GM13976 (cell line): ENCODE measurements at regions not wholly inside any gene's neighbourhood (a gene's known extent, or its start where the extent isn't known, plus 50 kb on each side); places are given as distances from the start of the nearest gene placed in this dataset.
"Not testable (repeated sequence)": the region's sequence is repeated elsewhere in the genome, so short reads cannot be mapped to it uniquely, and the experiment has no call there.

Experiments
- DNase-seq: peaks from one replicate; pipeline ENCODE4 v3.0.0; 2012; ENCODE audit warnings: low spot score
- CTCF ChIP-seq: IDR thresholded peaks from 2 replicates; pipeline ENCODE4 v1.5.1; 2012; ENCODE audit warnings: borderline replicate concordance, mild to moderate bottlenecking; ENCODE audit not compliant: insufficient read depth; ENCODE audit errors: extremely low read depth, missing control alignments, control extremely low read depth
- in situ Hi-C: fragments of 300-500 bp; cut with MboI; formaldehyde crosslinking; loops from one replicate; pipeline ENCODE4 v1.12.0; 2022; ENCODE audit warnings: low sequenced_read_pairs, mixed read lengths, inconsistent platforms; ENCODE audit not compliant: unreplicated experiment

DNA sequence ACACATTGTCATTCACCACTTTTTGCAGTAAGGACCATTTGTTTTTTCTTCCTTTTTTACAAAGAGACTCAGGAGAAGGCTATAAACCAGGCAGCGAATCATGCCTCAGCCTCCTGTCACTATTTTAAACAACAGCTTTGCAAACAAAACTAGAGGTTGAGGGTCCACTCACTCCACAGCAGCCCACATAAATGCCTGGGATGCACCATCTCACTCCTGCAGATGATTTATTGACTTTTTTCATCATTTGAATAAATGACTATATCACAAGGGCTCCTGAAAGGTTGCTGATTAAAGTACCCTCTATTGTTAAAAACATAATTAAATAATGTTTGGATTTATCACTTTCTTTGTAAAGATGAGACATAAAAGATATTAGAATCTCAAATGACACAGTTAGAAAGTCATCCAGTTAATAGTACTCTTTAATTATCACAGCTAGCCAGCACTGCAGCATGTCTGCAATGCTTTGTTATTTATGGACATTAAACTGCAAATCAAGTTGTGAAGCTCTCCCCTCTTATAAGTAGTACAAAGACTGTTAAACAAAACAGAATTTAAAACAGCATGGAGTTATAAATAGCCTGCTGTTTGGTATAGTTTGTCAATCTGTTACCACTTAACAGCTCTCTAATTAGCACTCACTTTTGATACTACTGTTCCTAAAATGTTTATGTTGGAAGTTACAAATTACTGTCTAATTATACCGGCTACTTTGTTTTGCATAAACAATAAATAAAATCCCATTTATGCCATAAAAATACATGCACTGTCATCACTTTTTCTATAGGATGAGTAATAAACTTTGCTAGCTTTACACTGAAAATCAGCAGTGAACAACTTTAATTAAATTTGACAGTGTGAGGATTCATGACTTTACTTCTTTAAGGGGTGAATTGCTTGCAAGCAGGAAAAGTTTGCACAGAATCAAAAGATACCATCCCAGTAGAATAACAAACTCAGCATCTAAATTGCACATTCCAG is 853.2 kb downstream of the UQCRFS1 start:
- no peak for TF ChIP-seq CTCF
- DNase-seq: no peak
- in situ Hi-C loops: no loop called here

GRCh38 chr19:28358633-28359032 is 854.3 kb downstream of the UQCRFS1 start:
- DNase-seq: no peak
- TF ChIP-seq CTCF: no peak
- in situ Hi-C loops: no loop called here

DNA sequence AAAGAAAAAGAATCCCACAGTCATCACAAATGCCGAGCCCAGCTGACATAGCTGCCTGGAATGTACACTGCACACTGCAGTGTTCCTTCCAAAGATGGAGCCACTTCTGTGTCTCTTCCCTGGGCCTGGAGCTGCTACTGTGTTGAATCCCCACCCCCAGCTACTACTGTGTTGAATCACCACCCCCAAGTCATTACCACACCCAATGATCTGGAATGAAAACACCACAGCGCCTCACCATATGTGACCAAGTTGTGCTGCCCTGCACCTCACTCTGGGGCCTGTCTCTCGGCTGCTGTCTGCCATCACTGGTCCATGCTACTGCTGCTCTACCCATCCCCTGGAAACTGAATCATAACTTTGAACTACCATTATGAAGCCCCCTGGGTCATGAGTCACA is 861.2 kb downstream of the UQCRFS1 start:
- DNase-seq: no peak
- no peak for TF ChIP-seq CTCF
- in situ Hi-C loops: no loop called here

GRCh38 chr19:28351321-28351720 is 861.6 kb downstream of the UQCRFS1 start:
- in situ Hi-C loops, DNase-seq: not testable (repeated sequence)

- in situ Hi-C loops: no loop called here
- DNase-seq: no peak
- no peak for TF ChIP-seq CTCF
Observed at GRCh38 chr19:28350673-28351072, 862.3 kb downstream of the UQCRFS1 start.

GRCh38 chr19:28350037-28350436 is 862.9 kb downstream of the UQCRFS1 start:
- in situ Hi-C loops: no loop called here
- DNase-seq: no peak
- no peak for TF ChIP-seq CTCF

DNA sequence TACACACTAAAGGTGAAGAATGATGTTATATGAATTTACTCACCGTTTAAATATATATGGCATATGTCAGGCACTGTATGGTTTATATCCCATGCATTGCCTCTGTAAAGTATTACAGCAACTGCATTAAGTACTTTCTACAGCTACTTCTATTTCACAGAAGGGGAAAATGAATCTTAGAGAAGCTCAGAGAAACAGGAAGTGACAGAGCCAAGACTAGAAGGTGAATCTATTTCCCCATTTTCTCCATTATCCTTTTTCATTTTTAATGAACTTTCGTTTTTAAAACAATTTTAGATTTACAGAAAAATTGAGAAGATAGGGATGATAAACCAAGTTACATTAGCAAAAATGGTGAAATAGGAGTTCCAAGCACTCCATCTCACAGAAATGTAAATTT is 863.3 kb downstream of the UQCRFS1 start:
- in situ Hi-C loops: no loop called here
- no peak for DNase-seq
- no peak for TF ChIP-seq CTCF
